ENCODE measurements at regions not wholly inside any gene's neighbourhood (a gene's known extent, or its start where the extent isn't known, plus 50 kb on each side); places are given as distances from the start of the nearest gene placed in this dataset.

GRCh38 chr10:108911814-108912541 is 1011.3 kb downstream of the XPNPEP1 start:
- no peak for TF ChIP-seq CTCF (IDR thresholded peaks at IDR 0.05; ENCODE audit: low read depth, low read length, missing control alignments)
- no peak for DNase-seq (ENCODE audit: low read depth)
- H3K4me3 ChIP-seq (ENCODE audit: low read depth, low read length): no peak overlapping the region

DNA sequence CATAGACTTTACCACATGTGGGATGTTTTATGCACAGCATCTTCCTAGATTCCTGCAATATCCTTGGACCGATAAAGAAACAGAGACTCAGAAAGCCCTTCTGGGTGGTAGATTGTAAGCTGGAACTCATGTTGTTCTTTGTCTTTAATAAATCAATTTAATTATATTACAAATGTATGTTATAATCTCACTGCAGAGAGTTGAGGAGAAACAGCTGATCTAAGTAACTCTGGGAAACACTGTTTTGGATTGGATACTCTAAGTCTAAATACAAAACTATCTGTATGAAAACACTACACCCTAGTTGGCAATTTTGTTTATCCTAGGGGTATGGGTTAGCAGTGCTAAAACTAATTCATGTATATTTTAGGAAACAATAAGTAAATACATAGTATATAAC is 1015.2 kb downstream of the XPNPEP1 start:
- no peak overlapping the region for H3K4me3 ChIP-seq (ENCODE audit: low read depth, low read length)
- no peak for TF ChIP-seq CTCF (IDR thresholded peaks at IDR 0.05; ENCODE audit: low read depth, low read length, missing control alignments)
- no peak for DNase-seq (ENCODE audit: low read depth)

GRCh38 chr10:108905821-108906220 is 1017.5 kb downstream of the XPNPEP1 start:
- TF ChIP-seq CTCF (IDR thresholded peaks at IDR 0.05; ENCODE audit: low read depth, low read length, missing control alignments): no peak
- H3K4me3 ChIP-seq (ENCODE audit: low read depth, low read length): no peak overlapping the region
- no peak for DNase-seq (ENCODE audit: low read depth)

DNA sequence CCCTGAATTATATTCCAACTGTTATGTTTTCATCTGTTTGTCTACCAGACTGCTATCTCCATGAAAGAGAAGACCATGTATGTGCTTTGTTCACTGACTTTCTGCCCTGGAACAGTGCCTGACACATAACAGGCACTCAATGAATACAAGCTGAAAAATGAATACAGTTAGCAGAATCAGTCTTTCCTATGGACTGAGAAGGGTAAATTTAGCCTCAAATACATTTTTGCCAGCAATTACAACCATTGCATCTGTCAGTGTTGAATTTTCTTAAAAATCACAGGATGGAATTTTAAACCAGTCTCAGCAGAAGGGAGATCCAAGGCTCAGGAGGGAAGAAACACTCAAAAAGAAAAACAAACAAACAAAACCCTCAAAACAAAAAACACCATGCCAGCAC is 1018.1 kb downstream of the XPNPEP1 start:
- DNase-seq (ENCODE audit: low read depth): no peak
- H3K4me3 ChIP-seq (ENCODE audit: low read depth, low read length): no peak overlapping the region
- no peak for TF ChIP-seq CTCF (IDR thresholded peaks at IDR 0.05; ENCODE audit: low read depth, low read length, missing control alignments)

DNA sequence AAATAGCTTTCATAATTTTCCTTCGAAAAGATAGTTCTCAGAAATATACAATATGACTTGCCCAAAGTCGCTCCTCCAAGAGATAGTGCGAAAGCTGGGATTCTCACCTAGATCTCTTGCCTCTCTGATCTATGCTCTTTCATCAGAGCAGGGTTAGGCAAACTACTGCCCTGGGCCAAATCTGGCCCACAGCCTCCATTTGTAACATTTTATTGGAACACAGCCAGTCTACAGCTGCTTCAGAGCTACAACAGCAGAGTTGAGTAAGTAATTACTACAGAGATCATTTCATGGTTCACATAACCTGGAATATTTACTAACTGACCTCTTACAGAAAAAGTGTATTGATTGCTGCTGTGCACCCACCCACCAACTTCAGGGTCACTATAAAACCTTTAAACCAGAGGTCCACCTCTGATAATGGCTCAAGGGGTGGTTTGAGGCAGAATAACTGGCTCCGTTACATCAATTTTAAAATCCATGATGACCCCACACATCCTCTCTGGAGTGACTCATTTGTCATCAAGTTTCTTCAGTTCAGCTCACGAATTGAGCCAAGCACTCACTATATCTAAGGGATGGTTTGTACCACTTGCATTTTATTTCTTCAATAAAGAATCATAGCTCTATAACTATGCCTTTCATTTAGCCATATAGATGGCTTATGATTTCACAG is 1019.0 kb downstream of the XPNPEP1 start:
- no peak overlapping the region for H3K4me3 ChIP-seq (ENCODE audit: low read depth, low read length)
- DNase-seq (ENCODE audit: low read depth): no peak
- no peak for TF ChIP-seq CTCF (IDR thresholded peaks at IDR 0.05; ENCODE audit: low read depth, low read length, missing control alignments)

- DNase-seq (ENCODE audit: low read depth): no peak
- TF ChIP-seq CTCF (IDR thresholded peaks at IDR 0.05; ENCODE audit: low read depth, low read length, missing control alignments): no peak
- no peak overlapping the region for H3K4me3 ChIP-seq (ENCODE audit: low read depth, low read length)
Measured at GRCh38 chr10:108902619-108903285, 1020.6 kb downstream of the XPNPEP1 start.
